ENCODE measurements at regions not wholly inside any gene's neighbourhood (a gene's known extent, or its start where the extent isn't known, plus 50 kb on each side); places are given as distances from the start of the nearest gene placed in this dataset.

DNA sequence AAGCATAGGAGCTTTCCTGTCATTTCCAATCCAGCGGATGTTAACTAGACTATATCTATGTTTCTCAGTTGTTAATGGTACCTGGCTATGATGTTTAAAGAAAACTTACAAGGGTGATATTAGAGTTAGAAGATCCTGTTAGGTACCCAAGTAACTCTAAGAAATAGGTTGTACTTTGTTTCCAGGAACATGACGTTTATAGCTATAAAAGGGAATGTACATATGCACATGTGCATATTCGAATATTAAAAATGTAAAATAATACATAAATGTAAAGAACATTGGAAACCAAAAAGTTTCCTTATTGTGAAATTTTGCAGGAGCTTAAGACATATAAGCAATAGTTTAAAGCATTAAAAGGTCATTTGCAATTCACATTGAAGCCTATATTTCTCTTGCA lies 247.7 kb upstream of the EDIL3 start:
- no peak for FAIRE-seq
- TF ChIP-seq PAX5 (IDR thresholded peaks at IDR 0.05; ENCODE audit: insufficient read depth, low read length, severe bottlenecking) (no peak), POLR2A (IDR thresholded peaks at IDR 0.05; ENCODE audit: low read depth, low read length) (no peak), POLR2AphosphoS5 (IDR thresholded peaks at IDR 0.05; ENCODE audit: low read depth, low read length) (no peak), POU2F2 (IDR thresholded peaks at IDR 0.05; ENCODE audit: low read depth, low read length) (no peak), SPI1 (IDR thresholded peaks at IDR 0.05; ENCODE audit: low read depth, low read length) (no peak), TAF1 (IDR thresholded peaks at IDR 0.05; ENCODE audit: low read depth, low read length) (no peak)
- no peak for DNase-seq (ENCODE audit: insufficient read length, low spot score)

DNA sequence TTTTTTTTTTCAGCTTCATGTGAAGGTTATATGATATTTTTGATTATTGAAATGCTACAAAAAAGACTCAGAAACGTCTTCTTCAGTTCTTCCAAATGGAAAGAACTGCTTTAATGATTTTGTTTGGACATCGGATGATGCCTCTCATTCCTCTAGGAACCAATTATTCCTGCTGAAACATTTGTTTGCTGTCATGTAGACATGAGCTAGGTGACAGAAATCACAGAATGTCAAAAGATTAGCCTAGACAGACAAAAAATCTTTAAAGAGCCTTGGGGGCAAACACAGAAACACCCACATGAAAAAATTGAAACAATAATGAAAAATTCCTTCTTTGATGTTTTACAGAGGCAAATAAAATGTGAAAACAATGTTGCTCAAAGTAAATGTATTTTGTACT lies 244.2 kb upstream of the EDIL3 start:
- DNase-seq (ENCODE audit: insufficient read length, low spot score) = no peak
- no peak for FAIRE-seq
- TF ChIP-seq POLR2A (IDR thresholded peaks at IDR 0.05; ENCODE audit: low read depth, low read length) = no peak
- no peak for TF ChIP-seq POLR2AphosphoS5 (IDR thresholded peaks at IDR 0.05; ENCODE audit: low read depth, low read length)
- no peak for TF ChIP-seq SPI1 (IDR thresholded peaks at IDR 0.05; ENCODE audit: low read depth, low read length)
- TF ChIP-seq POU2F2 (IDR thresholded peaks at IDR 0.05; ENCODE audit: low read depth, low read length) = no peak
- TF ChIP-seq TAF1 (IDR thresholded peaks at IDR 0.05; ENCODE audit: low read depth, low read length) = no peak
- no peak for TF ChIP-seq PAX5 (IDR thresholded peaks at IDR 0.05; ENCODE audit: insufficient read depth, low read length, severe bottlenecking)

DNA sequence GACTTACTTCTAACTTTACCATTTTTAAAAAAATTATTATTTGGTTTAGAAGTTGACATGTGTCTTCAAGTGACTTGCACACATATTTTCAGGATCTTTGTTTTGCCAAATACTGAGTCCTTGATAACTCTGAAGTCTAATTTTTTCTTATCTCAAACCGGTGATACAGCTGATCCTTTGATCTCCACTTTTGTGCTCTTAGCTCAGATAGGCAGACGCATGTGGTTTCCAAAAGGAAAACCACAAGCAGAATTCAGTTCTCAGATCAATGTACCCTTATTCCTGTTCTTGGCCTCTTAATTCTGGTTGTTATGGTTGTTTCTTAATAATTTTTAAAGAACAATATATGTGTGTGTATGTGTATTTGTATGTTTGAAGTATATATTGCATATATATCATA lies 238.3 kb upstream of the EDIL3 start:
- no peak for DNase-seq (ENCODE audit: insufficient read length, low spot score)
- TF ChIP-seq SPI1 (IDR thresholded peaks at IDR 0.05; ENCODE audit: low read depth, low read length) (no peak), POLR2AphosphoS5 (IDR thresholded peaks at IDR 0.05; ENCODE audit: low read depth, low read length) (no peak)
- no peak for FAIRE-seq

DNA sequence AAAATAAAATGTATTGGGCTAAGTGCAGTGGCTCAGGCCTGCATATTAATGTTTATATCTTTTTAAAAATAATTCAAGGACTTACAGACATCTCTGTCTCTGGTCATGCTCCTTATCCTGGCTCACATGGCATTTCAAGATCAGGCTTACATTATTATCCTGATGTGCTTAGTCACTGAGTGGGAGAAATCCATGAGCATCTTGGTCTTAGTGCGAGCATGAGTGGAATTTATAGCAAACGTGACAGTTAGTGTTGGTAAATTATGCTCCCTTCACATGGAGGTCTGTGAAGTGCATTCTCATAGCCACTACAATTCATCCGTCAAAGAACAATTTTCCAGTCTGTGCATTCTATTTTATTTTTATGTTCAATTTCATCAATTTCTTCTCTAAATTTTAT lies 237.8 kb upstream of the EDIL3 start:
- no peak for DNase-seq (ENCODE audit: insufficient read length, low spot score)
- TF ChIP-seq POLR2AphosphoS5 (IDR thresholded peaks at IDR 0.05; ENCODE audit: low read depth, low read length) = no peak
- no peak for TF ChIP-seq POLR2A (IDR thresholded peaks at IDR 0.05; ENCODE audit: low read depth, low read length)
- TF ChIP-seq POU2F2 (IDR thresholded peaks at IDR 0.05; ENCODE audit: low read depth, low read length) = no peak
- TF ChIP-seq SPI1 (IDR thresholded peaks at IDR 0.05; ENCODE audit: low read depth, low read length) = no peak
- TF ChIP-seq PAX5 (IDR thresholded peaks at IDR 0.05; ENCODE audit: insufficient read depth, low read length, severe bottlenecking) = no peak
- TF ChIP-seq TAF1 (IDR thresholded peaks at IDR 0.05; ENCODE audit: low read depth, low read length) = no peak
- no peak for FAIRE-seq

DNA sequence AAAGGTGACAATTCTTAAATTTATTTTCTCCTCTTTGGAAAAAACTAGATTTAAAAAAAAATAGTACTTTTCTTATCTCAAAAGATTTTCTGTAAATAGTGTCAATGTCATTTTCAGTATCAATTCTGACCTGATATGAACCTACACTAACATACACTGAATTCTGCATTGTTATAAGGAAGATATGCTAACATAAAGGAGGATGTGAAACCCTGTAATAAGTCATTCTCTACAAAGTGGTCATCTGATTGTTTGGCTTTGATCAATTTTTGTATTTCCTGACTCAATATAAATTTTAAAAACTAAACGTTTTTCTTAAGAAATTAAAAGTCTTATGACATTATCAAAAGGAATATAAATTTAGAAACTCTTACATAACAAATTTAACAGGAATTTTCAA lies 233.6 kb upstream of the EDIL3 start:
- FAIRE-seq (no peak), DNase-seq (ENCODE audit: insufficient read length, low spot score) (no peak)
- TF ChIP-seq TAF1 (IDR thresholded peaks at IDR 0.05; ENCODE audit: low read depth, low read length) (no peak), POLR2A (IDR thresholded peaks at IDR 0.05; ENCODE audit: low read depth, low read length) (no peak), SPI1 (IDR thresholded peaks at IDR 0.05; ENCODE audit: low read depth, low read length) (peak; percentile 73)

DNA sequence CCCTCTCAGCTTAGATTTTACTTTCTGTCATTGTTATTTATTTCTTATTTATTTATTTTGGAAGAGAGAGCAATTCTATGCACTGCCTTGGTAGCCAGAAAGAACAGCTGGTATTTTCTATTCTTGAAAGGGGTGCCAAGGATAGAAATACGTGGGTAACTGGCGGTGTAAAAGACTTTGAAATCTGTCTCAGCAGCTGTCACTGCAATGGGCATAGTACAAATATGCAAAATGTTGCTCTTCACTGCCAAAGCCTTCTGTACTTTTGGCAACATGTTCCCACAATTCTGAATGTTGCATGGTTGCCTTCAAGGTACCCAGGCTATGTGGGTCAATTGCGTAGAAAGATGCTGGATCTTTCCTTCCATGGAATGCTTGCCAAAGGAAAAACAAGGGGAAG lies 230.2 kb upstream of the EDIL3 start:
- DNase-seq (ENCODE audit: insufficient read length, low spot score) (no peak), FAIRE-seq (no peak)
- TF ChIP-seq POU2F2 (IDR thresholded peaks at IDR 0.05; ENCODE audit: low read depth, low read length) = no peak
- no peak for TF ChIP-seq PAX5 (IDR thresholded peaks at IDR 0.05; ENCODE audit: insufficient read depth, low read length, severe bottlenecking)
- TF ChIP-seq POLR2A (IDR thresholded peaks at IDR 0.05; ENCODE audit: low read depth, low read length) = no peak
- TF ChIP-seq TAF1 (IDR thresholded peaks at IDR 0.05; ENCODE audit: low read depth, low read length) = no peak

DNA sequence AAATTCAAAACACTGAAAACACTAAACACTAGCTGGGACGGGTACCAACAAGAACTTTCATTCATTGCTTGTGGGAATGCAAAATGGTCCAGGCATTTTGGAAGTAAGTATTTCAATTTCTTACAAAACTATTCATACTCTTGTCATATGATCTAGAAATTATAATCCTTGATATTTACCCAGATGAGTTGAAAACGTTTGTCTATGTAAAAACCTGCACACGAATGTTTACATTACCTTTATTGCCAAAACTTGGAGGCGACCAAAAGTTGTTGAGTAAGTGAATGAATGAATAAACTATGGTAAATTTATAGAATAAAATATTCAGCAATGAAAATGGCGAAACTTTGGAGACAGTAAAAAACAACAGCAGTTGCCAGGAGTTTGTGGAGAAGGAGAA lies 222.1 kb upstream of the EDIL3 start:
- TF ChIP-seq POU2F2 (IDR thresholded peaks at IDR 0.05; ENCODE audit: low read depth, low read length) (no peak), TAF1 (IDR thresholded peaks at IDR 0.05; ENCODE audit: low read depth, low read length) (no peak), SPI1 (IDR thresholded peaks at IDR 0.05; ENCODE audit: low read depth, low read length) (no peak), PAX5 (IDR thresholded peaks at IDR 0.05; ENCODE audit: insufficient read depth, low read length, severe bottlenecking) (no peak), POLR2A (IDR thresholded peaks at IDR 0.05; ENCODE audit: low read depth, low read length) (no peak), POLR2AphosphoS5 (IDR thresholded peaks at IDR 0.05; ENCODE audit: low read depth, low read length) (no peak)
- FAIRE-seq = no peak

DNA sequence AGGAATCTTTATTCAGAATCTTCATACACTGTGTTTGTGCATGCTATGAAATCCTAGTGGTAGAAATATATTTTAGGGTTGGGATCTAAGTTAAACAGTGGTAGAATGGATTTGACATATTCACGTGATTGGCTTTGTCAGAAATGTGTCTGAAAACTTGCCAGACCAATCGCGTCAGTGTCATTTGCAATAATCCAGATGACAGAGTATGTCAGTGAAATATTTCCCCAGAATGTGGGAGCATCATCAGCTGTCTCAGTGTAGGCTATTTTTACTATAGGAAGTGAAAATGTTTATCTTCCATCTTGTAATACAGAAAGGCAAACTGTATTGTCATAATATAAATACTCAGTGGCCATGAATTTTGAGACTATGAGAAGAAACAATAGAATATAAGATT lies 220.6 kb upstream of the EDIL3 start:
- TF ChIP-seq TAF1 (IDR thresholded peaks at IDR 0.05; ENCODE audit: low read depth, low read length) (no peak), POLR2AphosphoS5 (IDR thresholded peaks at IDR 0.05; ENCODE audit: low read depth, low read length) (no peak), SPI1 (IDR thresholded peaks at IDR 0.05; ENCODE audit: low read depth, low read length) (no peak), POU2F2 (IDR thresholded peaks at IDR 0.05; ENCODE audit: low read depth, low read length) (no peak), PAX5 (IDR thresholded peaks at IDR 0.05; ENCODE audit: insufficient read depth, low read length, severe bottlenecking) (no peak)
- no peak for FAIRE-seq

More for the DNA sequence above, 222.1 kb upstream of the EDIL3 start:
- DNase-seq (ENCODE audit: insufficient read length, low spot score) = no peak

DNA sequence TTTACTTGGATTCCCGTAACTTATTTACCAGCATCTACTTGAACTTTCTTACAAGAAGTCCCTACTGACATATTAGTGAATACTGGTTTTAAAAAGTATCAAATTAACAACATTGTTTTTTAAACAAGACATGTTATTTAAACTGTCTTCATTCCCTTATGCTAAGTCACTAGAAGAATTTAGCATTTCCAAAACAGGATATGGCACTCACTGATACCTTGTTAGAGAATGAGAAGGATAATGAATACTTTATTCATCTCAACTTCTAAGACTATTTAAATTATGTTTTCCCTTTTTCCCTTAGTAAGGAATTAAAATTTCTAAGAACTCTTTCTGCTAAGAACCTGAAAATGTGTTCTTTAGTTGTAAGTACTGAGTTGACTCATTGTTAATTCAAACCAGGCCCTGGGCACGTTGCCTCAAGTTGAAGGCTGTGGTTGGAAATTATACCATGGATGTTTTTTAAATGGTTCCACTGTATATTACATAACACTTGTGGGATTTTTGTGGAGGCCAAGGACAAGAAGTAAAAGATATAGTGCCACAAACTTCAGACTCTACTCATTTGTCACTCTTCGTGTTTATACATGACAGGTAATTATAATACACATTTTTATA lies 219.0 kb upstream of the EDIL3 start:
- FAIRE-seq (no peak), DNase-seq (ENCODE audit: insufficient read length, low spot score) (no peak)
- TF ChIP-seq SPI1 (IDR thresholded peaks at IDR 0.05; ENCODE audit: low read depth, low read length) (no peak), POLR2AphosphoS5 (IDR thresholded peaks at IDR 0.05; ENCODE audit: low read depth, low read length) (no peak), TAF1 (IDR thresholded peaks at IDR 0.05; ENCODE audit: low read depth, low read length) (no peak), POU2F2 (IDR thresholded peaks at IDR 0.05; ENCODE audit: low read depth, low read length) (no peak), PAX5 (IDR thresholded peaks at IDR 0.05; ENCODE audit: insufficient read depth, low read length, severe bottlenecking) (no peak), POLR2A (IDR thresholded peaks at IDR 0.05; ENCODE audit: low read depth, low read length) (no peak)

More for the DNA sequence above, 220.6 kb upstream of the EDIL3 start:
- no peak for DNase-seq (ENCODE audit: insufficient read length, low spot score)

DNA sequence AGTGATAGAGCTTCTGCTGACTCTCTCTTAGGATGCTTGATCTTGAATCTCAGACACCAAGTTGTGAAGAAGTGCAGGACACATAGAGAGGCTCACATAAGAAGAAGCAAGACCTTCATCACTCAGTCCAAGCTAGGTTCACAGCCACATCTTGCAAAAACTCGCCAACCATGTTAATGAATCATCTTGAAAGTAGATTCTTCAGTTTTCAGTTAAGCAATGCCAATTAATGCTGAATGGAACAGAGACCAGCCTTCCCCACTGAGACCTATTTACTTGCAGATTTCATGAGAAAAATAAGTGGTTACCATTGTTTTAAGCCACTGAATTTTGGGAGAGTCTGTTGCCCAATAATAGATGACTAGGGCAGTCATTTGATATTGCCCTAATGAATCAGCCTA lies 217.7 kb upstream of the EDIL3 start:
- TF ChIP-seq POLR2AphosphoS5 (IDR thresholded peaks at IDR 0.05; ENCODE audit: low read depth, low read length) (no peak), TAF1 (IDR thresholded peaks at IDR 0.05; ENCODE audit: low read depth, low read length) (no peak), SPI1 (IDR thresholded peaks at IDR 0.05; ENCODE audit: low read depth, low read length) (no peak), POLR2A (IDR thresholded peaks at IDR 0.05; ENCODE audit: low read depth, low read length) (no peak), PAX5 (IDR thresholded peaks at IDR 0.05; ENCODE audit: insufficient read depth, low read length, severe bottlenecking) (no peak)
- FAIRE-seq = no peak

More for the DNA sequence above, 217.7 kb upstream of the EDIL3 start:
- DNase-seq (ENCODE audit: insufficient read length, low spot score) = no peak
